Naive B cell (primary cell): ENCODE measurements at regions not wholly inside any gene's neighbourhood (a gene's known extent, or its start where the extent isn't known, plus 50 kb on each side); places are given as distances from the start of the nearest gene placed in this dataset.

Experiments used
- ATAC-seq, 2 donors: fragments of 150-1000 bp; cut with Tn5 transposase; 2 replicates each; pipeline ENCODE4 v1.10.0; 2021; ENCODE audit warnings: low read depth in 2 of 2, mild to moderate bottlenecking in 2 of 2, moderate library complexity in 2 of 2
- DNase-seq: peaks from one replicate; pipeline ENCODE4 v3.0.0; 2022
- H3K27ac Mint-ChIP-seq, 6 donors: one replicate each; pipeline ENCODE4 v1.8.0; 2020 to 2022; ENCODE audit warnings: mild to moderate bottlenecking in 6 of 6, mixed read lengths in 6 of 6, moderate library complexity in 5 of 6, inconsistent platforms in 2 of 6
- H3K27me3 Mint-ChIP-seq, 3 donors: one replicate each; pipeline ENCODE4 v1.8.0; 2021 to 2022; ENCODE audit warnings: mixed read lengths in 3 of 3, mild to moderate bottlenecking in 1 of 3
- H3K36me3 Mint-ChIP-seq, 2 donors: one replicate each; pipeline ENCODE4 v1.8.0; 2020 to 2022; ENCODE audit warnings: mixed read lengths in 2 of 2, inconsistent platforms in 1 of 2, mild to moderate bottlenecking in 1 of 2
- H3K4me1 Mint-ChIP-seq, 3 donors: one replicate each; pipeline ENCODE4 v1.8.0; 2020 to 2022; ENCODE audit warnings: mixed read lengths in 3 of 3, inconsistent platforms in 1 of 3, mild to moderate bottlenecking in 1 of 3, moderate library complexity in 1 of 3
- H3K4me3 Mint-ChIP-seq, 8 donors: one replicate each; pipeline ENCODE4 v1.8.0; 2020 to 2022; ENCODE audit warnings: mild to moderate bottlenecking in 8 of 8, mixed read lengths in 8 of 8, moderate library complexity in 8 of 8, inconsistent platforms in 2 of 8
- H3K9me3 Mint-ChIP-seq, 7 donors: one replicate each; pipeline ENCODE4 v1.8.0; 2020 to 2022; ENCODE audit warnings: mixed read lengths in 7 of 7, mild to moderate bottlenecking in 5 of 7, inconsistent platforms in 2 of 7, moderate library complexity in 1 of 7

GRCh38 chr11:130763087-130763980 is 152.9 kb downstream of the SNX19 start:
- Mint-ChIP-seq H3K27me3 (peaks cover 0 to 9% (median 0%) of the 10 kb centered on the region in 3 donors), H3K36me3 (no peaks in the 10 kb centered on the region), H3K4me1 (peaks cover 0 to 4% (median 0%) of the 10 kb centered on the region in 3 donors), H3K4me3 (no peak overlapping the region), H3K27ac (no peak overlapping the region), H3K9me3 (no peaks in the 10 kb centered on the region)
- no peak for DNase-seq
- ATAC-seq, result no peak

- Mint-ChIP-seq H3K27ac (no peak overlapping the region), H3K36me3 (no peaks in the 10 kb centered on the region), H3K9me3 (no peaks in the 10 kb centered on the region), H3K4me1 (peaks cover 0 to 4% (median 0%) of the 10 kb centered on the region in 3 donors), H3K4me3 (no peak overlapping the region), H3K27me3 (peaks cover 0 to 14% (median 0%) of the 10 kb centered on the region in 3 donors)
- DNase-seq (no peak), ATAC-seq (no peak)
Measured at GRCh38 chr11:130765406-130765805, 150.9 kb downstream of the SNX19 start.

- Mint-ChIP-seq H3K27ac (no peak overlapping the region), H3K4me3 (no peak overlapping the region), H3K9me3 (no peaks in the 10 kb centered on the region), H3K27me3 (peaks cover 0 to 7% (median 0%) of the 10 kb centered on the region in 3 donors), H3K36me3 (no peaks in the 10 kb centered on the region), H3K4me1 (peaks cover 0 to 4% (median 0%) of the 10 kb centered on the region in 3 donors)
- ATAC-seq (no peak), DNase-seq (no peak)
Measured at GRCh38 chr11:130765951-130766649, 150.2 kb downstream of the SNX19 start.

GRCh38 chr11:130766650-130767565 is 149.4 kb downstream of the SNX19 start:
- no peaks in the 10 kb centered on the region for H3K9me3 Mint-ChIP-seq
- ATAC-seq, result no peak
- no peaks in the 10 kb centered on the region for H3K36me3 Mint-ChIP-seq
- peaks cover 0 to 5% (median 0%) of the 10 kb centered on the region in 3 donors for H3K27me3 Mint-ChIP-seq
- H3K4me1 Mint-ChIP-seq, result peaks cover 0 to 4% (median 0%) of the 10 kb centered on the region in 3 donors
- H3K4me3 Mint-ChIP-seq, result no peak overlapping the region
- H3K27ac Mint-ChIP-seq, result no peak overlapping the region
- no peak for DNase-seq

GRCh38 chr11:130769782-130770535 is 146.3 kb downstream of the SNX19 start:
- Mint-ChIP-seq H3K4me1 (peaks cover 0 to 4% (median 0%) of the 10 kb centered on the region in 3 donors), H3K4me3 (no peak overlapping the region), H3K9me3 (no peaks in the 10 kb centered on the region), H3K36me3 (no peaks in the 10 kb centered on the region), H3K27me3 (peaks cover 0 to 5% (median 0%) of the 10 kb centered on the region in 3 donors), H3K27ac (no peak overlapping the region)
- DNase-seq (no peak), ATAC-seq (no peak)

GRCh38 chr11:130771708-130772107 is 144.6 kb downstream of the SNX19 start:
- Mint-ChIP-seq H3K4me3 (no peak overlapping the region), H3K9me3 (no peaks in the 10 kb centered on the region), H3K4me1 (no peaks in the 10 kb centered on the region), H3K36me3 (no peaks in the 10 kb centered on the region), H3K27ac (no peak overlapping the region), H3K27me3 (peaks cover 0 to 9% (median 5%) of the 10 kb centered on the region in 3 donors)
- no peak for DNase-seq
- ATAC-seq, result no peak

GRCh38 chr11:130772266-130773227 is 143.7 kb downstream of the SNX19 start:
- Mint-ChIP-seq H3K27me3 (peaks cover 0 to 12% (median 7%) of the 10 kb centered on the region in 3 donors), H3K4me1 (no peaks in the 10 kb centered on the region), H3K4me3 (no peak overlapping the region), H3K9me3 (peaks cover 0 to 2% (median 0%) of the 10 kb centered on the region in 7 donors), H3K36me3 (no peaks in the 10 kb centered on the region), H3K27ac (no peak overlapping the region)
- ATAC-seq (no peak), DNase-seq (no peak)

GRCh38 chr11:130773244-130773820 is 142.9 kb downstream of the SNX19 start:
- Mint-ChIP-seq H3K4me1 (no peaks in the 10 kb centered on the region), H3K9me3 (peaks cover 0 to 3% (median 0%) of the 10 kb centered on the region in 7 donors), H3K4me3 (no peak overlapping the region), H3K27ac (no peak overlapping the region), H3K27me3 (peaks cover 0 to 16% (median 12%) of the 10 kb centered on the region in 3 donors), H3K36me3 (no peaks in the 10 kb centered on the region)
- ATAC-seq (no peak), DNase-seq (no peak)

GRCh38 chr11:130774703-130775102 is 141.6 kb downstream of the SNX19 start:
- ATAC-seq, result no peak
- Mint-ChIP-seq H3K27ac (no peak overlapping the region), H3K27me3 (peaks cover 0 to 16% (median 7%) of the 10 kb centered on the region in 3 donors)

GRCh38 chr11:130775306-130776060 is 140.8 kb downstream of the SNX19 start:
- DNase-seq (no peak), ATAC-seq (no peak)
- peaks cover 0 to 16% (median 7%) of the 10 kb centered on the region in 3 donors for H3K27me3 Mint-ChIP-seq
- peaks cover 0 to 3% (median 0%) of the 10 kb centered on the region in 7 donors for H3K9me3 Mint-ChIP-seq
- no peak overlapping the region for H3K4me3 Mint-ChIP-seq
- no peaks in the 10 kb centered on the region for H3K36me3 Mint-ChIP-seq
- H3K27ac Mint-ChIP-seq, result no peak overlapping the region
- no peaks in the 10 kb centered on the region for H3K4me1 Mint-ChIP-seq

More at GRCh38 chr11:130774703-130775102, 141.6 kb downstream of the SNX19 start:
- DNase-seq, result no peak
- H3K4me1 Mint-ChIP-seq, result no peaks in the 10 kb centered on the region
- H3K4me3 Mint-ChIP-seq, result no peak overlapping the region
- peaks cover 0 to 3% (median 0%) of the 10 kb centered on the region in 7 donors for H3K9me3 Mint-ChIP-seq
- H3K36me3 Mint-ChIP-seq, result no peaks in the 10 kb centered on the region

GRCh38 chr11:130776061-130776419 is 140.2 kb downstream of the SNX19 start:
- Mint-ChIP-seq H3K4me1 (no peaks in the 10 kb centered on the region), H3K4me3 (no peak overlapping the region), H3K36me3 (no peaks in the 10 kb centered on the region), H3K27me3 (peaks cover 0 to 16% (median 7%) of the 10 kb centered on the region in 3 donors), H3K9me3 (peaks cover 0 to 3% (median 0%) of the 10 kb centered on the region in 7 donors), H3K27ac (no peak overlapping the region)
- DNase-seq, result no peak
- ATAC-seq, result no peak
